Caco-2 (cell line): ENCODE measurements at regions not wholly inside any gene's neighbourhood (a gene's known extent, or its start where the extent isn't known, plus 50 kb on each side); places are given as distances from the start of the nearest gene placed in this dataset.

ENCODE experiments used
- BruUV-seq: library from RNA; stranded (reverse); fragments of 400-500 nt; replicated peaks from 2 replicates; lab custom pipeline; 2021; lab: Mats Ljungman, UMichigan
- CTCF ChIA-PET: fragments of 300-600 bp; sonication (Branson Sonifier 250); formaldehyde crosslinking; loops from one replicate; lab custom pipeline; 2022; ENCODE audit warnings: antibody characterized with exemption; lab: Charles Lee
- POLR2A ChIA-PET: fragments of 300-600 bp; sonication (Branson Sonifier 250); formaldehyde crosslinking; loops from one replicate; lab custom pipeline; 2022; ENCODE audit warnings: antibody characterized with exemption; lab: Charles Lee
- DNase-seq, 2 experiments: peaks; one replicate each; pipeline versions ENCODE4 v3.0.0 to v3.0.0-alpha.2; 2020 to 2022
- H3K27me3 ChIP-seq: replicated peaks from 2 replicates; pipeline ENCODE4 v1.6.0; 2011; ENCODE audit warnings: low read length; ENCODE audit not compliant: control insufficient read depth, insufficient read depth
- H3K36me3 ChIP-seq: 2 replicates; pipeline ENCODE4 v1.5.1; 2011; ENCODE audit warnings: low read length; ENCODE audit not compliant: control insufficient read depth, insufficient read depth
- H3K4me1 ChIP-seq: fragments of 250-450 bp; sonication (Bioruptor Pico); 2 replicates; pipeline ENCODE4 v1.5.1; 2020; ENCODE audit warnings: mild to moderate bottlenecking
- H3K4me3 ChIP-seq: 2 replicates; pipeline ENCODE4 v1.5.1; 2011; ENCODE audit warnings: low read depth, mild to moderate bottlenecking, control low read depth, low read length
- H3K9me3 ChIP-seq: fragments of 250-450 bp; sonication (Bioruptor Pico); 2 replicates; pipeline ENCODE4 v1.5.1; 2020; ENCODE audit warnings: mild to moderate bottlenecking, moderate library complexity
- H3K27ac Mint-ChIP-seq: one replicate; pipeline ENCODE4 v1.8.0; 2022; ENCODE audit warnings: mixed read lengths; ENCODE audit not compliant: unreplicated experiment
- H3K27me3 Mint-ChIP-seq: one replicate; pipeline ENCODE4 v1.8.0; 2022; ENCODE audit warnings: mixed read lengths; ENCODE audit not compliant: insufficient read depth, unreplicated experiment
- H3K36me3 Mint-ChIP-seq: one replicate; pipeline ENCODE4 v1.8.0; 2022; ENCODE audit warnings: mild to moderate bottlenecking, mixed read lengths; ENCODE audit not compliant: insufficient read depth, unreplicated experiment
- H3K4me1 Mint-ChIP-seq: one replicate; pipeline ENCODE4 v1.8.0; 2022; ENCODE audit warnings: low read depth, mixed read lengths; ENCODE audit not compliant: unreplicated experiment
- H3K4me3 Mint-ChIP-seq: one replicate; pipeline ENCODE4 v1.8.0; 2022; ENCODE audit warnings: mild to moderate bottlenecking, moderate library complexity, mixed read lengths; ENCODE audit not compliant: unreplicated experiment
- H3K9me3 Mint-ChIP-seq: one replicate; pipeline ENCODE4 v1.8.0; 2022; ENCODE audit warnings: mixed read lengths; ENCODE audit not compliant: unreplicated experiment
- CTCF ChIP-seq, 2 experiments: fragments of 200-600 bp in 1 of 2; IDR thresholded peaks; 1 replicate in 1 of 2; 2 replicates in 1 of 2; pipeline versions ENCODE4 v1.5.1 to v1.8.0; 2011 to 2022; ENCODE audit warnings: antibody characterized with exemption in 1 of 2, control low read depth in 1 of 2, inconsistent platforms in 1 of 2, low read depth in 1 of 2, low read length in 1 of 2, mild to moderate bottlenecking in 1 of 2, moderate library complexity in 1 of 2; ENCODE audit not compliant: insufficient read depth in 1 of 2, severe bottlenecking in 1 of 2, unreplicated experiment in 1 of 2
- intact Hi-C: fragments of 100-400 bp; cut with micrococcal nuclease; formaldehyde crosslinking; loops from one replicate; pipeline ENCODE4 v1.10.0; 2022; ENCODE audit not compliant: unreplicated experiment

- Histone ChIP-seq H3K4me3 (no peak overlapping the region), H3K36me3 (no peaks in the 10 kb centered on the region), H3K4me1 (peaks cover 17% of the 10 kb centered on the region), H3K9me3 (no peaks in the 10 kb centered on the region; the same call in 1 of the 2 replicates), H3K27me3 (no peaks in the 10 kb centered on the region; the same call in 1 of the 2 replicates)
- H3K27ac Mint-ChIP-seq = no peak overlapping the region
- H3K4me3 Mint-ChIP-seq = no peak overlapping the region
- CTCF ChIA-PET = no interaction called here
- BruUV-seq = no TSS peak
- H3K27me3 Mint-ChIP-seq = no peaks in the 10 kb centered on the region
- peaks cover 9% of the 10 kb centered on the region for H3K4me1 Mint-ChIP-seq
- intact Hi-C loops = no loop called here
- H3K36me3 Mint-ChIP-seq = peaks cover 4% of the 10 kb centered on the region
- TF ChIP-seq CTCF (IDR thresholded peaks at IDR 0.05; ENCODE audit: insufficient read depth in 1 of 2, low read depth in 1 of 2, low read length in 1 of 2, severe bottlenecking in 1 of 2, unreplicated experiment in 1 of 2) = no peak
- no peaks in the 10 kb centered on the region for H3K9me3 Mint-ChIP-seq
- POLR2A ChIA-PET = no interaction called here
- no peak for DNase-seq
Measured at GRCh38 chr17:68790931-68791330, 164.3 kb downstream of the ABCA8 start.

DNA sequence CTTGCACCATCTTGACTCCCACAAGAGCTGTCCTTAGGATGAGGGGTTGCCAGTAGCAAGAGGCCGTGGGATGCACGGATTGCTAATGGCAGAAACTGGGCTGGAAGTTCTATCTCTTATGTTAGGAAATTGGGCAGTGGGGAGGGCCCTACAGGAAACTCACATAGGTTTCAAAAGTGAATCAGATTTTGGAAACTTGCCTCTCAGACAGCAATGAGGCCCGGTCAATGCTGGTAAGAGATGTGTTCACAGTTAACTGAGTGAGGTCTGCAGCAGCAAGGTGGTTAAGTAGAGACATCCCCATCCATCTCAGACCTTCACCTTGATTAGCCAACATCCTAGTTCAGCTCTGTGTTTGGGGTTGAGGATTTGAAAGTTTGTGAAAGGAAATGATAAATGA is 164.7 kb downstream of the ABCA8 start:
- Mint-ChIP-seq H3K4me1 (peaks cover 9% of the 10 kb centered on the region), H3K36me3 (peaks cover 4% of the 10 kb centered on the region), H3K9me3 (no peaks in the 10 kb centered on the region), H3K27ac (no peak overlapping the region), H3K4me3 (no peak overlapping the region), H3K27me3 (no peaks in the 10 kb centered on the region)
- Histone ChIP-seq H3K36me3 (no peaks in the 10 kb centered on the region), H3K9me3 (no peaks in the 10 kb centered on the region; the same call in 1 of the 2 replicates), H3K27me3 (no peaks in the 10 kb centered on the region; the same call in 1 of the 2 replicates), H3K4me1 (peaks cover 17% of the 10 kb centered on the region), H3K4me3 (no peak overlapping the region)
- intact Hi-C loops = no loop called here
- BruUV-seq = no TSS peak
- POLR2A ChIA-PET = no interaction called here
- CTCF ChIA-PET = no interaction called here
- TF ChIP-seq CTCF (IDR thresholded peaks at IDR 0.05; ENCODE audit: insufficient read depth in 1 of 2, low read depth in 1 of 2, low read length in 1 of 2, severe bottlenecking in 1 of 2, unreplicated experiment in 1 of 2) = no peak
- DNase-seq = no peak

- H3K4me1 ChIP-seq = peaks cover 18% of the 10 kb centered on the region
- no TSS peak for BruUV-seq
- Mint-ChIP-seq H3K4me1 (peaks cover 9% of the 10 kb centered on the region), H3K4me3 (no peak overlapping the region), H3K27me3 (no peaks in the 10 kb centered on the region), H3K27ac (no peak overlapping the region), H3K9me3 (no peaks in the 10 kb centered on the region), H3K36me3 (peaks cover 4% of the 10 kb centered on the region)
- H3K36me3 ChIP-seq = no peaks in the 10 kb centered on the region
- intact Hi-C loops = no loop called here
- DNase-seq = no peak
- POLR2A ChIA-PET = no interaction called here
- CTCF ChIA-PET = no interaction called here
- TF ChIP-seq CTCF (IDR thresholded peaks at IDR 0.05; ENCODE audit: insufficient read depth in 1 of 2, low read depth in 1 of 2, low read length in 1 of 2, severe bottlenecking in 1 of 2, unreplicated experiment in 1 of 2) = no peak
- no peak overlapping the region for H3K4me3 ChIP-seq
- no peaks in the 10 kb centered on the region; the same call in 1 of the 2 replicates for H3K27me3 ChIP-seq
- H3K9me3 ChIP-seq = no peaks in the 10 kb centered on the region; the same call in 1 of the 2 replicates
Measured at GRCh38 chr17:68789203-68789962, 165.8 kb downstream of the ABCA8 start.
